B cell (primary cell): ENCODE measurements at regions not wholly inside any gene's neighbourhood (a gene's known extent, or its start where the extent isn't known, plus 50 kb on each side); places are given as distances from the start of the nearest gene placed in this dataset.

Experiments
- EZH2 ChIP-seq: IDR thresholded peaks from 2 replicates; pipeline ENCODE4 v1.6.1; 2012; ENCODE audit warnings: borderline replicate concordance, low read depth, mild to moderate bottlenecking, moderate library complexity, low read length; ENCODE audit not compliant: insufficient read depth, poor library complexity, severe bottlenecking
- TF ChIP-seq, protein P1 (sequence below): fragments of 200-600 bp; IDR thresholded peaks from one replicate; pipeline ENCODE4 v1.8.0; 2022; ENCODE audit warnings: antibody characterized with exemption, mild to moderate bottlenecking

DNA sequence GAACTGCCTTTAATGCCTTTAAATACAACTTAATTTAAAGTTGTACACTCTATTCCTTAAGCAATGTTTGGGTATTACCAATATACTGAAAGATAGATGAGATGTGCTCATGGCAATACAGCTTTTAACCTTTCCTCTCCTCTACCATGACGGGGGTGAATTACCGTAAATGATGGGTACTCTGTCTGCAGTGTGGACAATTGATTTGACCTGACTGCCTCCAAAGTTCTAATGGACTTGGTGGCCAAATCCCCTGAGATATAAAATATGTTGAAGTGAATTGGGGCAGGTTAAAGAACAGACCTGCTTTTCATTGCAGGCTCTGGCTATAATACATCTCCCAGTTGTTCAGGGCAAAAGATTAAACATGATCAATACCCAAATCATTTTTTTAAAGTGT is 367.4 kb upstream of the NR5A2 start:
- TF ChIP-seq, protein P1, sequence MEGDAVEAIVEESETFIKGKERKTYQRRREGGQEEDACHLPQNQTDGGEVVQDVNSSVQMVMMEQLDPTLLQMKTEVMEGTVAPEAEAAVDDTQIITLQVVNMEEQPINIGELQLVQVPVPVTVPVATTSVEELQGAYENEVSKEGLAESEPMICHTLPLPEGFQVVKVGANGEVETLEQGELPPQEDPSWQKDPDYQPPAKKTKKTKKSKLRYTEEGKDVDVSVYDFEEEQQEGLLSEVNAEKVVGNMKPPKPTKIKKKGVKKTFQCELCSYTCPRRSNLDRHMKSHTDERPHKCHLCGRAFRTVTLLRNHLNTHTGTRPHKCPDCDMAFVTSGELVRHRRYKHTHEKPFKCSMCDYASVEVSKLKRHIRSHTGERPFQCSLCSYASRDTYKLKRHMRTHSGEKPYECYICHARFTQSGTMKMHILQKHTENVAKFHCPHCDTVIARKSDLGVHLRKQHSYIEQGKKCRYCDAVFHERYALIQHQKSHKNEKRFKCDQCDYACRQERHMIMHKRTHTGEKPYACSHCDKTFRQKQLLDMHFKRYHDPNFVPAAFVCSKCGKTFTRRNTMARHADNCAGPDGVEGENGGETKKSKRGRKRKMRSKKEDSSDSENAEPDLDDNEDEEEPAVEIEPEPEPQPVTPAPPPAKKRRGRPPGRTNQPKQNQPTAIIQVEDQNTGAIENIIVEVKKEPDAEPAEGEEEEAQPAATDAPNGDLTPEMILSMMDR = no peak
- TF ChIP-seq EZH2 = no peak
